ENCODE measurements at regions not wholly inside any gene's neighbourhood (a gene's known extent, or its start where the extent isn't known, plus 50 kb on each side); places are given as distances from the start of the nearest gene placed in this dataset.

DNA sequence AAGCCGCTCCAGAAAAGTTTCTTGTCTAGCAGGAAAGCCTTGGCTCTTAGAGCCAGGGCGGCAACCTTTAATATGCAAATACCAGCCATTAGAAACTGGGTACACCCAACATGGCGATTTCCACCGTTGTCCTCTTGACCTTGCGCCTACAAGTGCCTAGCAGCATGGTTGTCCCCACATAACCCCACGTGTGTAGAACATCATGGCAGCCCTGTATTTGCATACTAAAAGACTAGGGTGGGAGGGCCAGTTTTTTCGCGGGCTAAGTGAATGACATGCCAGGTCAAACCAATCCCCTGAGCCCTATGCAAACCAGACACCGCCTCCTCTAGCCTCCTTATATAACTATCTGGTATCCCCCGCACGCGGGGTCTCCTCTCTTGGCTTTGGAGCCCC lies 58.4 kb upstream of the FZD8 start (continued):
- TF ChIP-seq, protein P1, sequence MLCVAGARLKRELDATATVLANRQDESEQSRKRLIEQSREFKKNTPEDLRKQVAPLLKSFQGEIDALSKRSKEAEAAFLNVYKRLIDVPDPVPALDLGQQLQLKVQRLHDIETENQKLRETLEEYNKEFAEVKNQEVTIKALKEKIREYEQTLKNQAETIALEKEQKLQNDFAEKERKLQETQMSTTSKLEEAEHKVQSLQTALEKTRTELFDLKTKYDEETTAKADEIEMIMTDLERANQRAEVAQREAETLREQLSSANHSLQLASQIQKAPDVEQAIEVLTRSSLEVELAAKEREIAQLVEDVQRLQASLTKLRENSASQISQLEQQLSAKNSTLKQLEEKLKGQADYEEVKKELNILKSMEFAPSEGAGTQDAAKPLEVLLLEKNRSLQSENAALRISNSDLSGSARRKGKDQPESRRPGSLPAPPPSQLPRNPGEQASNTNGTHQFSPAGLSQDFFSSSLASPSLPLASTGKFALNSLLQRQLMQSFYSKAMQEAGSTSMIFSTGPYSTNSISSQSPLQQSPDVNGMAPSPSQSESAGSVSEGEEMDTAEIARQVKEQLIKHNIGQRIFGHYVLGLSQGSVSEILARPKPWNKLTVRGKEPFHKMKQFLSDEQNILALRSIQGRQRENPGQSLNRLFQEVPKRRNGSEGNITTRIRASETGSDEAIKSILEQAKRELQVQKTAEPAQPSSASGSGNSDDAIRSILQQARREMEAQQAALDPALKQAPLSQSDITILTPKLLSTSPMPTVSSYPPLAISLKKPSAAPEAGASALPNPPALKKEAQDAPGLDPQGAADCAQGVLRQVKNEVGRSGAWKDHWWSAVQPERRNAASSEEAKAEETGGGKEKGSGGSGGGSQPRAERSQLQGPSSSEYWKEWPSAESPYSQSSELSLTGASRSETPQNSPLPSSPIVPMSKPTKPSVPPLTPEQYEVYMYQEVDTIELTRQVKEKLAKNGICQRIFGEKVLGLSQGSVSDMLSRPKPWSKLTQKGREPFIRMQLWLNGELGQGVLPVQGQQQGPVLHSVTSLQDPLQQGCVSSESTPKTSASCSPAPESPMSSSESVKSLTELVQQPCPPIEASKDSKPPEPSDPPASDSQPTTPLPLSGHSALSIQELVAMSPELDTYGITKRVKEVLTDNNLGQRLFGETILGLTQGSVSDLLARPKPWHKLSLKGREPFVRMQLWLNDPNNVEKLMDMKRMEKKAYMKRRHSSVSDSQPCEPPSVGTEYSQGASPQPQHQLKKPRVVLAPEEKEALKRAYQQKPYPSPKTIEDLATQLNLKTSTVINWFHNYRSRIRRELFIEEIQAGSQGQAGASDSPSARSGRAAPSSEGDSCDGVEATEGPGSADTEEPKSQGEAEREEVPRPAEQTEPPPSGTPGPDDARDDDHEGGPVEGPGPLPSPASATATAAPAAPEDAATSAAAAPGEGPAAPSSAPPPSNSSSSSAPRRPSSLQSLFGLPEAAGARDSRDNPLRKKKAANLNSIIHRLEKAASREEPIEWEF (IDR thresholded peaks at IDR 0.05; ENCODE audit: insufficient replicate concordance, low read depth, low read length): no peak
- TF ChIP-seq, protein P2, sequence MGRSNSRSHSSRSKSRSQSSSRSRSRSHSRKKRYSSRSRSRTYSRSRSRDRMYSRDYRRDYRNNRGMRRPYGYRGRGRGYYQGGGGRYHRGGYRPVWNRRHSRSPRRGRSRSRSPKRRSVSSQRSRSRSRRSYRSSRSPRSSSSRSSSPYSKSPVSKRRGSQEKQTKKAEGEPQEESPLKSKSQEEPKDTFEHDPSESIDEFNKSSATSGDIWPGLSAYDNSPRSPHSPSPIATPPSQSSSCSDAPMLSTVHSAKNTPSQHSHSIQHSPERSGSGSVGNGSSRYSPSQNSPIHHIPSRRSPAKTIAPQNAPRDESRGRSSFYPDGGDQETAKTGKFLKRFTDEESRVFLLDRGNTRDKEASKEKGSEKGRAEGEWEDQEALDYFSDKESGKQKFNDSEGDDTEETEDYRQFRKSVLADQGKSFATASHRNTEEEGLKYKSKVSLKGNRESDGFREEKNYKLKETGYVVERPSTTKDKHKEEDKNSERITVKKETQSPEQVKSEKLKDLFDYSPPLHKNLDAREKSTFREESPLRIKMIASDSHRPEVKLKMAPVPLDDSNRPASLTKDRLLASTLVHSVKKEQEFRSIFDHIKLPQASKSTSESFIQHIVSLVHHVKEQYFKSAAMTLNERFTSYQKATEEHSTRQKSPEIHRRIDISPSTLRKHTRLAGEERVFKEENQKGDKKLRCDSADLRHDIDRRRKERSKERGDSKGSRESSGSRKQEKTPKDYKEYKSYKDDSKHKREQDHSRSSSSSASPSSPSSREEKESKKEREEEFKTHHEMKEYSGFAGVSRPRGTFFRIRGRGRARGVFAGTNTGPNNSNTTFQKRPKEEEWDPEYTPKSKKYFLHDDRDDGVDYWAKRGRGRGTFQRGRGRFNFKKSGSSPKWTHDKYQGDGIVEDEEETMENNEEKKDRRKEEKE (IDR thresholded peaks at IDR 0.05): no peak
- no peak for TF ChIP-seq KDM1A (IDR thresholded peaks at IDR 0.05; ENCODE audit: borderline replicate concordance)
- no peak for TF ChIP-seq NR2C2 (IDR thresholded peaks at IDR 0.05; ENCODE audit: borderline replicate concordance, control insufficient read depth, insufficient read length, low read depth)
- TF ChIP-seq, protein P3, sequence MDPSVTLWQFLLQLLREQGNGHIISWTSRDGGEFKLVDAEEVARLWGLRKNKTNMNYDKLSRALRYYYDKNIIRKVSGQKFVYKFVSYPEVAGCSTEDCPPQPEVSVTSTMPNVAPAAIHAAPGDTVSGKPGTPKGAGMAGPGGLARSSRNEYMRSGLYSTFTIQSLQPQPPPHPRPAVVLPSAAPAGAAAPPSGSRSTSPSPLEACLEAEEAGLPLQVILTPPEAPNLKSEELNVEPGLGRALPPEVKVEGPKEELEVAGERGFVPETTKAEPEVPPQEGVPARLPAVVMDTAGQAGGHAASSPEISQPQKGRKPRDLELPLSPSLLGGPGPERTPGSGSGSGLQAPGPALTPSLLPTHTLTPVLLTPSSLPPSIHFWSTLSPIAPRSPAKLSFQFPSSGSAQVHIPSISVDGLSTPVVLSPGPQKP (IDR thresholded peaks at IDR 0.05; ENCODE audit: low read depth, low read length): no peak
